Lung microvascular endothelial cell (primary cell): ENCODE measurements at regions not wholly inside any gene's neighbourhood (a gene's known extent, or its start where the extent isn't known, plus 50 kb on each side); places are given as distances from the start of the nearest gene placed in this dataset.

ENCODE experiments used
- DNase-seq, 2 donors: peaks; one replicate each; pipeline versions ENCODE4 v3.0.0 to v3.0.0-alpha.2; 2010; ENCODE audit warnings: low read depth in 2 of 2

DNA sequence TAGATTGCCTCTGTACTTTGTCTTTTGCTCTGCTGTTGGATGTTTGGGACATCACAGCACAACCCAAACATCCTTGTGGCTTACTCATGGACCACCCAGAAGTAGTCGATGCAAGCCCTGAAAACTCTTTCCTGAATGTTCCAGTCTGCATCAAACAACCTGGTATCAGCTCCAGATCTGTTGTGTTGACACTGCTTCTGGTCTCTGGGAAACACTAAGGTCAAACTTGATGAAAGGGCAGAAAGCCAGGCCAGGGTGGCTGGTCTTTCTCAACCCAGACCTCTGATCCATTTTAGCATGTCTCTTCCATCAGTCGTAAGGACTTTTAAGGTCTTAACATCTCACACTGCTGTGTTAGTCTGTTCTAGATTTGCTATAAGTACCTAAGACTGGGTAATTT is 265.7 kb downstream of the ZNF536 start:
- no peak for DNase-seq

- DNase-seq: no peak
Observed at GRCh38 chr19:30634996-30635975, 263.1 kb downstream of the ZNF536 start.

GRCh38 chr19:30634131-30634830 is 262.1 kb downstream of the ZNF536 start:
- no peak for DNase-seq

- no peak for DNase-seq
Observed at GRCh38 chr19:30631033-30631370, 258.8 kb downstream of the ZNF536 start.

GRCh38 chr19:30630289-30631032 is 258.3 kb downstream of the ZNF536 start:
- no peak for DNase-seq

DNA sequence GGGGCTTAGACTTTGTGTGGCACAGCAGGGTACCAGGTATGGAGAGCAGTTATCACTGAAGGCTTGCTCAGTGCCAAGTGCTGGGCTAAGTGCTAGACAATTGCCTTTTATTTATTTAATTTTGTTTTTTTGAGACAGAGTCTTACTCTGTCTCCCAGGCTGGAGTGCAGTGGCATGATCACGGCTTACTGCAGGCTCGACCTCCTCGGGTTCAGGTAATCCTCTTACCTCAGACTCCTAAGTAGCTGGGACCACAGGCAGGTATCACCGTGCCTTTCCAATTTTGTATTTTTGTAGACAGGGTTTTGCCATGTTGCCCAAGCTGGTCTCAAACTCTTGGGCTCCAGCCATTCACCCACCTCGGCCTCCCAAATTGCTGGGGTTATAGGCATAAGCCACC is 256.9 kb downstream of the ZNF536 start:
- DNase-seq: no peak

- no peak for DNase-seq
Observed at GRCh38 chr19:30626626-30626966, 254.4 kb downstream of the ZNF536 start.

GRCh38 chr19:30625947-30626625 is 253.9 kb downstream of the ZNF536 start:
- no peak for DNase-seq

DNA sequence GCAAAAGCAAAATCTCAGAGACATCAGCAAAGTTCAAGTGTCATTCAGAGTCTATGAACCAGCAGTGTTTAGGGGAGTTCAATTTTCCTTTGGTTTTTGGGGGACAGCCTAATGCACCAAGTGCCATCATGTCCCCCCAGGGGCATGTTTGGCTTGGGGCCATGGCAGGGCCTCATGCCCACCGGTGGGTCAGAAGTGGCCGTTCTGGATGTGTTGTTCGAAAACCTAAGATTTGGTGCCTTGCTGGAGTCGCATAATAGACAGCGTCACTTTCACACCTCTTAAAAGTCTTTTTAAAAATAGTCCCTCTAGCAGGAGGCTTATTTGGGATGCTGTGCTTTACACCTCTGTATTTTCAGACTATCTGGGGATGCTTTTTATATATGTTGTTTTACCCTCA is 250.1 kb downstream of the ZNF536 start:
- DNase-seq: no peak

- DNase-seq: no peak
Observed at GRCh38 chr19:30621326-30621920, 249.2 kb downstream of the ZNF536 start.

DNA sequence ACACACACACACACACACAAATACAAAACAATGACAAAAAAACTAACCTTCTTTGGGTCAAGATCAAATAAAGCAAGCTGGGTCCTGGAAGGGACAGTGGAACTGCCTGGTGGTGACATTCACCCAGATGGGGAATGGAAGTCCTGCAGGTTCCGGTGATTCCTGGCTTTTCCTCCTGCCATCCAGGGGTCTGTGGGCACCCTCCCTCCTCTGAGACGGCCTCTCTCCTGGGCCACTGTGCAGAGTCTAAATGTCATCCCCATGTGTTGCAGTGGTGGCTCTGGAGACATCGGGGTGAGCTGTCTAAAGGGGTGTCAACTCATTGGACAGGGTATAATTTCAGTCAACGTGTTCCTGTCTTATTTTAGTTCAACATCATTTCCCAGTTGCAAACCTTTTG is 248.2 kb downstream of the ZNF536 start:
- no peak for DNase-seq

DNA sequence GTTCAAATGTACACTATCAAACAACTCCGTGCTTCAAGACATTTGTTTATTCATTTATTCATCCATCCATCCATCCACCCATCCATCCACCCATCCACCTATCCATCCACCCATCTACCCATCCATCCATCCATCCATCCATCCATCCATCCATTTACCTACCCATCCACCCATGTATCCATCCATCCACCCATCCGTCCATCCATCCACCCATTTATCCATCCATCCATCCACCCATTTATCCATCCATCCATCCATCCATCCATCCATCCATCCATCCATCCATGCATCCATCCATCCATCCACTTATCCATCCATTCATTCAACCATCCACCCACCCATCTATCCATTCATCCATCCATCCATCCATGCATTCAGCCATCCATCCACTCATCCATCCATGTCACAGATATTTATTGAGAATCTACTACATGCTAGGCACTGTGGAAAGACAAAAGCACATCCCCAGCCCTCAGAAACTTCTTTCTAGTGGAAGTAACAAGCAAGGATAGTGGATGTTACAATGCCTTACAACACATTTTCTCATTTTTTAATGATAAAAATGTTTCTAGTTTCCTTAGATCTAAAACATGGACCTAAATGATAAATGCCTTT is 237.6 kb downstream of the ZNF536 start:
- DNase-seq: no peak

DNA sequence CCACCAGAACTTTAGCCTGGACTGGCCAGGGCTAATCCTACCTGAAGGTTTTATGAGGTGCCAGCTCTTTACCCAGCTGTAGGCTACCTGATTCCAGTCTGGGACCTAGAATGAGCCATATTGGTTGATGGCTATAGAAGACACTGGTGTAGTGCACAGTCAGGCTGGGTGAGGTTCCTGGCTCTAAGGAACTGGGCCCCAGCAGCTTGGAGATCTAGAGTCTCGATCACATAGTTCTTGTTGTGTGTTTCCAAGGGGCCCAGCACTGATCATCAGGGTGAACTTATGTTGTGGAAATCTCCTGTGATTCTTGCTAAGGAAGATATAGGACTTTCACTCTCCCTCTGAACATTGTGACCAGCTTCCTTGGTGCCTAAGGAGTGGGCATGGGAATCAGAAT is 236.3 kb downstream of the ZNF536 start:
- no peak for DNase-seq
